IPS-11a (cell line): ENCODE measurements at regions not wholly inside any gene's neighbourhood (a gene's known extent, or its start where the extent isn't known, plus 50 kb on each side); places are given as distances from the start of the nearest gene placed in this dataset.
"Not testable (repeated sequence)": the region's sequence is repeated elsewhere in the genome, so short reads cannot be mapped to it uniquely, and the experiment has no call there.

ENCODE experiments used
- H3K4me3 ChIP-seq: one replicate; pipeline ENCODE4 v1.5.1; 2013; ENCODE audit warnings: low read depth, low read length, control low read depth

- no peak overlapping the region for H3K4me3 ChIP-seq
These were observed 126.1 kb upstream of the NOL4 start for GRCh38 chr18:34350778-34351177.

GRCh38 chr18:34352385-34353163 is 127.9 kb upstream of the NOL4 start:
- no peak overlapping the region for H3K4me3 ChIP-seq

DNA sequence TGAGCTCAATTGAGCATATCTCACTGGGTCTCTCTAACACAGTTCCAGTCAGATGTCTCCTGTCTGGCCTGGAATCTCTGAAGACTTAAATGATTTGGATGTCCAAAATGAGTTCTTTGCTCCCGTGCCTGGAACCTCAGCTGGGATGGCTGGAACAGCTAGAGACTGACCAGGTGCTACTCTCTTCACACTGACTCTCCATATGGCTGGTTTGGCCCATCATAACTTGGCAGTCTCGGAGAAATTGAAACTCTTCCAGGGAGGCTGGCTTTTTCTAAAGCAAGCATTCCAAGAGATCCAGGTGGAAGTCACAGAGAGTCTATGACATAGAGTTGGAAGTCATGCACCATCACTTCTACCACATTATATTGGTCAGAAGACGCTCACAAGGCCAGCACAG is 129.6 kb upstream of the NOL4 start:
- H3K4me3 ChIP-seq: no peak overlapping the region

- H3K4me3 ChIP-seq: no peak overlapping the region
These were observed 133.3 kb upstream of the NOL4 start for GRCh38 chr18:34357944-34358580.

GRCh38 chr18:34358923-34359322 is 134.2 kb upstream of the NOL4 start:
- H3K4me3 ChIP-seq: no peak overlapping the region

DNA sequence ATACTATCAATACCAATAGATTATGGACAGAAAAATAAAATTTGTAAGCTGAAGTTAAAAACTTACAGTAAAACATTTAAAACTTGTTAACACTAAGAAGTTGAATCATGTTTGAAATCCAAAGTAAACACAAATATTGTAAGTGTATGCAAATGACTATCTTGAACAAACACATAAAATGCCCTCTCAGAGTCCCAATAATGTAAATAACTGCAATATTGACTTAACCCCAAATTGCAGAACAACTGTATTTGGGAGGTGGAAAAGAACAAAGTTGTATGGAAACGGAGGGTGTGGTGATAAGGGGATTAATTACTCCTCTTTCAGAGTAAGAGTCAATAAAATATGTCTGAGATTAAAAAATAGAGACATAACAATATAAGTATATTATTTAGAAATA is 140.0 kb upstream of the NOL4 start:
- H3K4me3 ChIP-seq: no peak overlapping the region

DNA sequence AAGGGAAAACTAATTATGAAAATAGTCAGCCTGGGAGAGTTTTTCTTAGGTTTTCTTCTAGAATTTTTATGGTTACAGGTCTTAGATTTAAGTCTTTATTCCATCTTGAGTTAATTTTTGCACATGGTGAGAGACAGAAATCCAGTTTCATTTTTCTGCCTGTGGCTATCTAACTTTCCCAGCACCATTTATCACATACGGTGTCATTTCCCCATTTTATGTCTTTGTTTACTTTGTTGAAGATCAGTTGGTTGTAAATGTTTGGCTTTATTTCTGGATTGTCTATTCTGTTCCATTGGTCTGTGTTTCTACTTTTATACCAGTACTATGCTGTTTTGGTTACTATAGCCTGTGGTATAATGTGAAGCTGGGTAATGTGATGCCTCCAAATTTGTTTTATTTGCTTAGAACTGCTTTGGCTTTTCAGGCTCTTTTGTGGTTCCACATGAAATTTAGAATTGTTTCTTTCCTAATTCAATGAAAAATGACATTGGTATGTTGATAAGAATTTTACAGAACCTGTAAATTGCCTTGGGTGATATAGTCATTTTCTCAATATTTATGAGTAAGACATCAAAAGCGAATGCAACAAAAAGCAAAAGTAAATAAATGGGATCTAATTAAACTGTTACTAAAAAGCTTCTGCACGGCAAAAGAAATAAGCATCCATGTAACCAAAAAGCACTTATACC is 146.1 kb upstream of the NOL4 start:
- no peak overlapping the region for H3K4me3 ChIP-seq

- H3K4me3 ChIP-seq: no peak overlapping the region
These were observed 155.6 kb upstream of the NOL4 start for GRCh38 chr18:34380326-34380725.

- H3K4me3 ChIP-seq: no peak overlapping the region
These were observed 160.6 kb upstream of the NOL4 start for GRCh38 chr18:34385311-34385710.

- H3K4me3 ChIP-seq: no peak overlapping the region
These were observed 162.1 kb upstream of the NOL4 start for GRCh38 chr18:34386803-34387202.

DNA sequence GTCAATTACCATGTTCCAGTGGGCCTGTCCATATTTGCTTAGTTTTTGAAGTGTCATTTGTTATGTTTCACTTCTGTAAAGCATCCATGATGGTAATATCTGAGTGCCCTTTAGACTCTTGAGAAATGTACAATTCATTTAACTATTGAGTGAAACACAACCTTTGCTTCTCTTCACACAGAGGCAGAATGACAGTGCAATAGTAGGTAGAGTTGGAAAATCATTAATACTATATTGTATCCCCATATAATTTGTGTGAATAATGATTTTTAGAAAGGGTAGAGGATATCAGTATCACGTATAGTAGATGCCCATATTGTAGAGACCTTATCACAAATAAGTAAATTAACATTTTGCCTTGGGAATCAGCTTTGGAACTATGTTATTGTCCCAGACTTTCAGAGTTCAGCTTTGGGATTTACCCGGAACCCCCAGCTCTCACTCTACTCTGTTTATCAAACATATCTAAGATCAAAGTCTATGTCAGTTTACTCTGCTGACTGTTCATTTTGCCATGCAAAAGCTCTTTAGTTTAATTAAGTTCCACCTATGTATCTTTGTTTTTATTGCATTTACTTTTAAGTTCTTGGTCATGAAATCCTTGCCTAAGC is 172.7 kb upstream of the NOL4 start:
- H3K4me3 ChIP-seq: no peak overlapping the region

DNA sequence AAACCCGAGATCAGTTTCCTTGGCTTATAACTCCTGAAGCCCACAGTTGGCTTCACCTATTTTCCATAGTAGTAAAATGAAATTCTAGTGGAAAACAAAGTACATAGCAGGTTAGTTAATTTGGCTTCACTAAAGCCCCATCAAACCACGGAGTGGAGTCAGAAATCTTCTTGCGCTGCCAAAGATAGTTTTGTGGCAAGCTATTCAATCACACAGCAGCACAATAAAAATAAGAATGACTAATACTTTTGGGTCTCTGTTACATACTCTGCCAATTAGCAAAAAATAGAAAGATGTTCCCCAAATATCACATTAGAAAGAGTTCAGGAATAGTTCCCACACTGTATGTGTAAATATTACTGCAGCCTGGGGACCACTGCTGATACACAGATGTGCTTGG is 175.2 kb upstream of the NOL4 start:
- no peak overlapping the region for H3K4me3 ChIP-seq

DNA sequence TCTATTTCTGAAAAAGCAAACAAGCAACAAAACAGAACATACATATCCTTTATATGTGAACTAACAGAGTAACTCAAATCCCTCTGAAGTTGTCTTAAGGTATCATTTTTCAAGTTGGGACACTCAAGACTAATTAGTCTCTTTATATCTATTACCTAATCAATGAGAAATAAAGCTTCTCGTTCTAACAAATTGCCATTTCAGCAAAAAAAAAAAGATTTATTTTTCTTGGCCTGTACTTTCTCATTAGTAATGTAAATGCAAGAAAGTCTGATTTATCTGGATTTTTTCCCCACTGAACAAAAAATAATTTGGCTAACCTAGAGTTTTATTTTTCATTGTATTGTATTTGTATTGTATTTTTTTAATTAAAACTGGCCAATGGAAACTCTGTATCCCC is 176.1 kb upstream of the NOL4 start:
- H3K4me3 ChIP-seq: no peak overlapping the region

DNA sequence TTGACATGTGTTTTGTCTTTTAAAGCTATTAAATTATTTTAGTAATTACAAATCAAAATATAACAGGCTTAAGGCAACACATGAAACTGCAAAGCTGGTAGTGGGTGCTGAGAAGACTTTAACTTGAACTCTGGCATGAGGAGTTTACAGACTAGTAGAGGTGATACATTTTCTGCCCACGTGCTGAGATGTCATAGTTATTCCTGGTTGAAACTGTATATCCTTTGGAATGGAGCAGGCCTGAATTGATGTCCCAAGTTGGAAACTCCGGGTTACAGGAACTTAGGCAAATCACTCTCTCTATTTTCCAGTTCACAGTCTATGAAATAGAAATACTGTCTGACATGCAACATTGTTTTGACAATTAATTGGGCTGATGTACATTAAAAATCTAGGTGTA is 177.1 kb upstream of the NOL4 start:
- no peak overlapping the region for H3K4me3 ChIP-seq

DNA sequence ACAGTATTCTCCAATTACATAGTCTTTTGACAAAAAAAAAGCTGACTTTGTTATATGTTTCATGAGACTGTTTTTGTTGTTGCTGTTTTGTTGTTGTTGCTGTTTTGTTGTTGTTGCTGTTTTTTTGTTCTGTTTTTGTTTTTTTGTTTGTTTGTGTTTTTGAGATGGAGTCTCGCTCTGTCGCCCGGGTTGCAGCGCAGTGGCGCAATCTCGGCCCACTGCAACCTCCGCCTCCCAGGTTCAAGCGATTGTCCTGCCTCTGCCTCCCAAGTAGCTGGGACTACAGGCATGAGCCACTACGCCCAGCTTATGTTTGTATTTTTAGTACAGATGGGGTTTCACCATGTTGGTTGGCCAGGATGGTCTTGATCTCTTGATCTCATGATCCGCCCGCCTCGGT is 182.8 kb upstream of the NOL4 start:
- H3K4me3 ChIP-seq: not testable (repeated sequence)

DNA sequence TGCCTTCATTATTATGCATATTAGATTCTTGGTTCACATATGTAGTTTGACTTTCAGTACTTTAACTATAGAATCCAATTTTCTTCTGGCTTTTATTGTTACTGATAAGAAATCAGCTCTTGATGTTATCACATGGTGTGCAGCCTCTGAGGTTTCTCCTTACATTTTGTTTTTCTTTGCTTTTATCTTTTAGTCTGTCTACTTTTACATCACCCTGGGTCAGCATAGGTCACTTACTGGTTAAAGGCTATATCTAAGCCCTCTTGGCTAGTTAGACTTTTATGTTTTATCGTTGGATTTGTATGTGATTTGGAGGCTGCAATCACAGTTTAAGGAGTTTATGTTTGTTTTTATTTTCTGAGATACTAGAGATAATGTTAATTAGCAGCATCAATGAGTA is 187.2 kb upstream of the NOL4 start:
- no peak overlapping the region for H3K4me3 ChIP-seq

DNA sequence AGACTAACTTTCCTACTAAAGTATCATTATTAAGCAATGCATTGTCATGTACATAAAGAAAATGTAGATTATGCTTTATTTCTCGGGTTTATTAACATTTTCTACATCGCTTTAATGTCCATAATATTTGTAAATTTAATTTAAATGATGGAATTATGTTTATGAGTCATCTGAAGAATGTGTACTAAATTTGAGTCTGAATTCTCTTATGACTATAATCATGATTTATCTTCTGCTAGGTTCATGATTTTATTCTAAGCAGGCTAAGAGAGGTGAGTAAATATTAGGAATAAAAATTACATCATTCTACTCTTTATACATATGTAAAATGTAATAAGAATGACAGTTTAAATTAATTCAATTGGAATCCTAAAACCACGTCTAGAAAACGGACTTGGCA is 206.3 kb upstream of the NOL4 start:
- no peak overlapping the region for H3K4me3 ChIP-seq

GRCh38 chr18:34444622-34445021 is 219.9 kb upstream of the NOL4 start:
- no peak overlapping the region for H3K4me3 ChIP-seq

GRCh38 chr18:34448662-34449061 is 223.9 kb upstream of the NOL4 start:
- H3K4me3 ChIP-seq: no peak overlapping the region

DNA sequence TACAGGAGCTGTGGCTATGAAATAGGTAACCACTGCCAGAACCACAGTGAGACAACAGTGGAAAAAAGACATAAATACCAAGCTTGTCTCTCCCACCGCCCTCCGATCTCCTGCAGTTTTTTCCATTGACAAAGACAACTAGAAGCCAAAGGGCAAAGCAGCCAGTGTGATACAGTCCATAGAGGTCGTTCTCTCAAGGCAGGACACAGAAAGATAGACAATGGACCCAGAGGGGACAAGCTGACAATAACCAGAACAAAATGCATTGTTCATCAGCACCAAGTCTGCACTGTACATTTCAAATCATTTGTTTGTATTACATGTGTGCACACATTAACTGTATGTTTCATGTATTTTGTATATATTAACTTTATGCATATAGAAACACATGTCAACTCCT is 233.0 kb upstream of the NOL4 start:
- H3K4me3 ChIP-seq: no peak overlapping the region

DNA sequence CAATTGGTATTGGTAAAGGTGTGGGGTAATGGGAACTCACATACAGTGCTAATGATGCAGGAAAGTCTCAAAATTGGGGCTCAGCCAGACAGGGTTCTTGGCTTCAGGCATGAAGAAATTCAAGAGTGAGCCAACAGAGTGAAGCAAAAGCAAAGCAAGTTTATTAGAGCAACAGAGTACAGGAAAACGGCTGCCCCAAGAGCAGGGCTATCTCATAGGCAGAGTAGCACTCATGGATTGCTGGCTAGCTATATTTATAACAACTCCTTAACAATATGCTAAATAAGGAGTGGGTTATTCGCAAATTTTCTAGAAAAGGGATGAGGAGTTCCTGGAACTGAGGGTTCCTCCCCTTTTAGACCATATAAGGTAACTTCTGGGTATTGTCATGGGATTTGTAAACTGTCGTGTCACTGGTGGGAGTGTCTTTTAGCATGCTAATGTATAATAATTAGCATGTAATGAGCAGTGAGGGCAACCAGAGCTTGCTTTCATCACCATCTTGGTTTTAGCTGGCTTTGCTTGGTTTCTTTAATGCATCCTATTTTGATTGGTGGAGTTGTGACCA is 233.8 kb upstream of the NOL4 start:
- no peak overlapping the region for H3K4me3 ChIP-seq
